Heart left ventricle (tissue), 16 donors: ENCODE measurements at regions not wholly inside any gene's neighbourhood (a gene's known extent, or its start where the extent isn't known, plus 50 kb on each side); places are given as distances from the start of the nearest gene placed in this dataset.
A peak's percentile ranks its signal among the peaks of the same experiment; 100 is the strongest.

Source experiments
- ATAC-seq, 4 donors: fragments of 200-7000 bp; cut with Tn5 transposase; one replicate each; pipeline ENCODE4 v1.9.1; 2020 to 2022; ENCODE audit warnings: moderate library complexity in 4 of 4, mild to moderate bottlenecking in 3 of 4, moderate number of reproducible peaks in 1 of 4
- DNase-seq, 5 donors: peaks; one replicate each; pipeline ENCODE4 v3.0.0-alpha.2; 2020
- H3K27ac ChIP-seq, 12 donors: fragments of 200-600 bp; sonication (generic) in 4 of 12; one replicate each; pipeline versions ENCODE4 v1.5.0 to v1.8.0; 2016 to 2022; ENCODE audit warnings: mild to moderate bottlenecking in 2 of 12
- H3K27me3 ChIP-seq, 9 donors: fragments of 200-600 bp; sonication (generic) in 2 of 9; one replicate each; pipeline versions ENCODE4 v1.5.1 to v1.8.0; 2016 to 2022; ENCODE audit warnings: mild to moderate bottlenecking in 3 of 9
- H3K36me3 ChIP-seq, 9 donors: fragments of 200-600 bp; sonication (generic) in 2 of 9; one replicate each; pipeline versions ENCODE4 v1.5.0 to v1.8.0; 2018 to 2022; ENCODE audit warnings: mild to moderate bottlenecking in 2 of 9
- H3K4me1 ChIP-seq, 12 donors: fragments of 200-600 bp; sonication (generic) in 4 of 12; one replicate each; pipeline versions ENCODE4 v1.5.0 to v1.8.0; 2016 to 2022; ENCODE audit warnings: mild to moderate bottlenecking in 3 of 12
- H3K4me3 ChIP-seq, 12 donors: fragments of 200-600 bp; sonication (generic) in 4 of 12; one replicate each; pipeline versions ENCODE4 v1.5.0 to v1.8.0; 2017 to 2022; ENCODE audit warnings: mild to moderate bottlenecking in 9 of 12, moderate library complexity in 4 of 12
- H3K9me3 ChIP-seq, 12 donors: fragments of 200-600 bp; sonication (generic) in 4 of 12; one replicate each; pipeline versions ENCODE4 v1.5.0 to v1.8.0; 2016 to 2022; ENCODE audit warnings: mild to moderate bottlenecking in 1 of 12
- CTCF ChIP-seq, 12 donors: fragments of 200-600 bp; sonication (generic) in 4 of 12; IDR thresholded peaks; one replicate each; pipeline versions ENCODE4 v1.5.0 to v1.8.0; 2018 to 2022; ENCODE audit warnings: antibody characterized with exemption in 12 of 12, mild to moderate bottlenecking in 5 of 12
- POLR2A ChIP-seq, 2 donors: fragments of 450-650 bp; IDR thresholded peaks; one replicate each; pipeline ENCODE4 v1.6.1; 2017; ENCODE audit warnings: antibody characterized with exemption in 2 of 2, mild to moderate bottlenecking in 2 of 2, moderate library complexity in 2 of 2
- WGBS, 4 donors: extraction: QIAGEN DNeasy Blood & Tissue Kit in 2 of 4; methylation state at CpG; one replicate each; pipeline versions ENCODE4 v1.1.5 to v1.1.7; 2013 to 2018; 5-methylcytosine and 5-hydroxymethylcytosine counted together
- intact Hi-C, 10 donors: fragments of 100-400 bp; cut with DNase I; formaldehyde crosslinking; loops; one replicate each; pipeline versions ENCODE4 v1.11.1 to v1.14.2; 2022
- donor health status: ischemic (EF 13 %, LVEDD 7.1; RV severe dilation, severe dysfunction).
- donor health status: healthy with polysubstance abuse.
- donor health status: DM: no; HTN: yes; CAD: no.
- donor health status: DM: no; HTN: no; CAD: no.
- donor health status: ischemic (EF 25% LVEDD 6.9; RV normal size, moderate dysfunction).
- donor health status: ischemic (EF 25% LVEDD 5.7; RV mildly dilated, moderate dysfunction).
- donor health status: healthy.
- donor health status: DM: yes; HTN: yes; CAD: no.
- donor health status: ischemic (EF 35%, LVEDD 5.7; RV mildly dilated, moderate dysfunction).
- donor health status: nonischemic (EF 11% LVEDD 7.7; RV severe dilation, severe dysfunction).
- donor health status: DM: yes; HTN: yes; CAD: no.
- donor health status: PGD.
- donor health status: ischemic (EF 29% LVEDD 5.4; RV normal size, mild dysfunction).
- donor health status: nonischemic (EF 23%, LVEDD 6.1; RV moderate dilation, normal function).

DNA sequence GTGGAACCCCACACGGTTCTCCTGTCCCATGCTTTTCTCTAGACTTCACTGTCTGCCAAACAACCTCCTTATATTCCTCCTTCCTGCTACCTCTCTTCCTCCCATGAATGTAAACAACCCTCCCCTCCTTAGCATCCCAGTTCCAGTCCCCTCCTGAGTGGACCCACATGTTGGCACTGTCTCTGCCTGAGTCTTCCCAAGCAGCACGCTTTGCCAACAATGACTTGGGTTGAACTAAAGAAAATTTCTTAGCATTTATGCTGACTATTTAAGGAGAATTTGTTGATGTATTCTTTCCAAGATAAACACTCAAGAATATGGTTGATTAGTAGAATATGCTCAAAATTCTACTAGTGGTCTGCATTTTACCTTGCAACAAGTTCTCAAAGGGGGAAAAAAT is 338.0 kb downstream of the TNS1 start:
- WGBS, 4 donors = 64 to 78% (median 74%) methylated on average over 2 of the region's 2 CpGs
- Histone ChIP-seq H3K9me3 (no peaks in the 10 kb centered on the region), H3K27ac (no peak overlapping the region), H3K27me3 (no peaks in the 10 kb centered on the region), H3K36me3 (no peaks in the 10 kb centered on the region), H3K4me1 (peaks cover 0 to 32% (median 0%) of the 10 kb centered on the region in 12 donors), H3K4me3 (no peak overlapping the region)
- no peak for ATAC-seq
- DNase-seq = no peak
- TF ChIP-seq CTCF (IDR thresholded peaks at IDR 0.05) (no peak), POLR2A (IDR thresholded peaks at IDR 0.05) (no peak)
- intact Hi-C loops = no loop called here

DNA sequence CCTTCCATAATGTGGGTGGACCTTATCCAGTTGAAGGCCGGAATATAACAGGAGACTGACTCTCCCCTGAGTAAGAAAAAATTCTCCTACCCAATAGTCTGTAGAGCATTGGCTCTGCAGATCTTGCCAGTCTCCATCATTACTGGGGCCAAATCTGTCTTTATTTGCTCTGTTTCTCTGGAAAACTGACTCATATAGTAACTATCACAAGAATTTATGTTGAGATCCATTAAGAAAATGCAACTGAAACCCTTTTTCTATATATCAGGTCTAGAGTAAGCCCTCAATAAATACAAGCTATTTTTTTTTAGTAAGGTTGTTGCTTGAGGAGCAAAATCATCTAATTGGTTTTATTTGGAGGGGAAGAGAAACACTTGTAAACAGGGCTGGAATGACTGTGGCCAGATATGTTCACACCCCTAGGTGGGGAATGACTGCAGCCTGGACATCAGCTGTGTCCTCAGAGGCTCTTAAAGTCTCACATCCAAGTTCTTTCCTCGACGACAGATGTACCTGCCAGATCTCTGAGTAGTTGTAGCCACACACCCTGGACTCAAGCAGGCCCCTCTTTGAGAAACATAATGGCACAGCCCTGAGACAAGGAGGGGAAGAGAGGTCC is 339.7 kb downstream of the TNS1 start:
- Histone ChIP-seq H3K36me3 (no peaks in the 10 kb centered on the region), H3K27ac (no peak overlapping the region), H3K27me3 (no peaks in the 10 kb centered on the region), H3K4me1 (peaks cover 0 to 31% (median 0%) of the 10 kb centered on the region in 12 donors), H3K4me3 (no peak overlapping the region), H3K9me3 (no peaks in the 10 kb centered on the region)
- WGBS, 4 donors = 79 to 94% (median 84%) methylated on average over 3 of the region's 3 CpGs
- ATAC-seq (no peak), DNase-seq (no peak)
- no peak for TF ChIP-seq CTCF (IDR thresholded peaks at IDR 0.05)
- intact Hi-C loops = no loop called here

- intact Hi-C loops = no loop called here
- H3K4me3 ChIP-seq = no peak overlapping the region
- DNase-seq = no peak
- H3K36me3 ChIP-seq = no peaks in the 10 kb centered on the region
- no peak for TF ChIP-seq CTCF (IDR thresholded peaks at IDR 0.05)
- no peak for TF ChIP-seq POLR2A (IDR thresholded peaks at IDR 0.05)
- H3K27me3 ChIP-seq = no peaks in the 10 kb centered on the region
- no peaks in the 10 kb centered on the region for H3K9me3 ChIP-seq
- peak overlapping the region in 5 of 12 donors; percentile 2 to 51 (median 39) for H3K27ac ChIP-seq
- peaks cover 0 to 16% (median 0%) of the 10 kb centered on the region in 12 donors for H3K4me1 ChIP-seq
- ATAC-seq = no peak
These were observed 341.4 kb downstream of the TNS1 start for GRCh38 chr2:217661378-217661777.

- intact Hi-C loops = no loop called here
These were observed 342.4 kb downstream of the TNS1 start for GRCh38 chr2:217660423-217660822.

More at GRCh38 chr2:217660423-217660822, 342.4 kb downstream of the TNS1 start:
- ATAC-seq (peak in 1 of 4 donors; percentile 24), DNase-seq (no peak)
- no peaks in the 10 kb centered on the region for H3K36me3 ChIP-seq
- peaks cover 0 to 16% (median 0%) of the 10 kb centered on the region in 12 donors for H3K4me1 ChIP-seq
- no peaks in the 10 kb centered on the region for H3K27me3 ChIP-seq
- H3K4me3 ChIP-seq = no peak overlapping the region
- TF ChIP-seq POLR2A (IDR thresholded peaks at IDR 0.05) (no peak), CTCF (IDR thresholded peaks at IDR 0.05) (no peak)
- H3K9me3 ChIP-seq = no peaks in the 10 kb centered on the region
- H3K27ac ChIP-seq = no peak overlapping the region
